Nephron progenitor cell (in vitro differentiated cells): ENCODE measurements at regions not wholly inside any gene's neighbourhood (a gene's known extent, or its start where the extent isn't known, plus 50 kb on each side); places are given as distances from the start of the nearest gene placed in this dataset.

Source experiments
- DNase-seq: peaks from one replicate; pipeline ENCODE4 v3.0.0; 2021
- H3K27ac Mint-ChIP-seq: 2 replicates; pipeline ENCODE4 v1.8.0; 2021; ENCODE audit warnings: mild to moderate bottlenecking, moderate library complexity, mixed read lengths
- H3K27me3 Mint-ChIP-seq: 2 replicates; pipeline ENCODE4 v1.8.0; 2021; ENCODE audit warnings: mild to moderate bottlenecking, low read depth, mixed read lengths; ENCODE audit not compliant: poor library complexity
- H3K36me3 Mint-ChIP-seq: 2 replicates; pipeline ENCODE4 v1.8.0; 2021; ENCODE audit warnings: low read depth, mixed read lengths
- H3K4me1 Mint-ChIP-seq: 2 replicates; pipeline ENCODE4 v1.8.0; 2021; ENCODE audit warnings: mixed read lengths
- H3K4me3 Mint-ChIP-seq: 2 replicates; pipeline ENCODE4 v1.8.0; 2021; ENCODE audit warnings: mild to moderate bottlenecking, moderate library complexity, mixed read lengths
- H3K9me3 Mint-ChIP-seq: 2 replicates; pipeline ENCODE4 v1.8.0; 2021; ENCODE audit warnings: mild to moderate bottlenecking, moderate library complexity, mixed read lengths
- CTCF ChIP-seq: fragments of 200-600 bp; sonication (generic); IDR thresholded peaks from 2 replicates; pipeline ENCODE4 v1.5.0; 2021; ENCODE audit warnings: antibody characterized with exemption

- peaks cover 21% of the 10 kb centered on the region for H3K9me3 Mint-ChIP-seq
- no peak for TF ChIP-seq CTCF
- no peak overlapping the region for H3K27ac Mint-ChIP-seq
- H3K27me3 Mint-ChIP-seq = peaks cover 13% of the 10 kb centered on the region
- DNase-seq = no peak
- H3K4me3 Mint-ChIP-seq = no peak overlapping the region
- peaks cover 44% of the 10 kb centered on the region for H3K4me1 Mint-ChIP-seq
- peaks cover 8% of the 10 kb centered on the region for H3K36me3 Mint-ChIP-seq
These were observed 597.1 kb upstream of the B3GAT1 start for GRCh38 chr11:135009125-135009524.

- peaks cover 51% of the 10 kb centered on the region for H3K4me1 Mint-ChIP-seq
- no peak for TF ChIP-seq CTCF
- peaks cover 21% of the 10 kb centered on the region for H3K9me3 Mint-ChIP-seq
These were observed 596.4 kb upstream of the B3GAT1 start for GRCh38 chr11:135008412-135008811.

GRCh38 chr11:135008001-135008405, 596.0 kb upstream of the B3GAT1 start:
- H3K36me3 Mint-ChIP-seq = peaks cover 6% of the 10 kb centered on the region
- DNase-seq = no peak
- H3K9me3 Mint-ChIP-seq = peaks cover 17% of the 10 kb centered on the region
- no peak for TF ChIP-seq CTCF
- H3K4me1 Mint-ChIP-seq = peaks cover 53% of the 10 kb centered on the region
- peak overlapping the region; percentile 16 for H3K27ac Mint-ChIP-seq
- H3K27me3 Mint-ChIP-seq = peaks cover 9% of the 10 kb centered on the region
- H3K4me3 Mint-ChIP-seq = peak overlapping the region; percentile 24

More at GRCh38 chr11:135008412-135008811, 596.4 kb upstream of the B3GAT1 start:
- H3K27ac Mint-ChIP-seq = peak overlapping the region; percentile 16
- peaks cover 9% of the 10 kb centered on the region for H3K27me3 Mint-ChIP-seq
- H3K36me3 Mint-ChIP-seq = peaks cover 8% of the 10 kb centered on the region
- DNase-seq = no peak
- peak overlapping the region; percentile 24 for H3K4me3 Mint-ChIP-seq

GRCh38 chr11:135006800-135007199, 594.8 kb upstream of the B3GAT1 start:
- Mint-ChIP-seq H3K27ac (no peak overlapping the region), H3K4me3 (no peak overlapping the region), H3K27me3 (peaks cover 4% of the 10 kb centered on the region), H3K36me3 (no peaks in the 10 kb centered on the region), H3K9me3 (peaks cover 7% of the 10 kb centered on the region), H3K4me1 (peaks cover 65% of the 10 kb centered on the region)
- DNase-seq = no peak
- TF ChIP-seq CTCF = no peak

GRCh38 chr11:135004495-135004894, 592.5 kb upstream of the B3GAT1 start:
- Mint-ChIP-seq H3K4me3 (peak overlapping the region; percentile 57), H3K27ac (peak overlapping the region; percentile 98), H3K4me1 (peaks cover 88% of the 10 kb centered on the region), H3K9me3 (peaks cover 4% of the 10 kb centered on the region), H3K36me3 (no peaks in the 10 kb centered on the region), H3K27me3 (peaks cover 8% of the 10 kb centered on the region)
- no peak for TF ChIP-seq CTCF
- no peak for DNase-seq

GRCh38 chr11:135002236-135002635, 590.2 kb upstream of the B3GAT1 start:
- Mint-ChIP-seq H3K27ac (peak overlapping the region; percentile 21), H3K27me3 (peaks cover 13% of the 10 kb centered on the region), H3K9me3 (peaks cover 4% of the 10 kb centered on the region), H3K4me1 (peaks cover 92% of the 10 kb centered on the region), H3K36me3 (no peaks in the 10 kb centered on the region), H3K4me3 (peak overlapping the region; percentile 8)
- DNase-seq = no peak
- no peak for TF ChIP-seq CTCF
